Epithelial cell of proximal tubule (primary cell): ENCODE measurements at regions not wholly inside any gene's neighbourhood (a gene's known extent, or its start where the extent isn't known, plus 50 kb on each side); places are given as distances from the start of the nearest gene placed in this dataset.

Experiments used
- DNase-seq: peaks from one replicate; pipeline ENCODE4 v3.0.0-alpha.2; 2011; ENCODE audit warnings: low read depth
- H3K4me3 ChIP-seq: 2 replicates; pipeline ENCODE4 v1.5.1; 2011; ENCODE audit warnings: low read depth, mild to moderate bottlenecking, low read length
- TF ChIP-seq, protein P1 (sequence below): conservative IDR thresholded peaks from 2 replicates; pipeline ENCODE4 v1.5.1; 2012; ENCODE audit warnings: low read depth, mild to moderate bottlenecking, low read length

DNA sequence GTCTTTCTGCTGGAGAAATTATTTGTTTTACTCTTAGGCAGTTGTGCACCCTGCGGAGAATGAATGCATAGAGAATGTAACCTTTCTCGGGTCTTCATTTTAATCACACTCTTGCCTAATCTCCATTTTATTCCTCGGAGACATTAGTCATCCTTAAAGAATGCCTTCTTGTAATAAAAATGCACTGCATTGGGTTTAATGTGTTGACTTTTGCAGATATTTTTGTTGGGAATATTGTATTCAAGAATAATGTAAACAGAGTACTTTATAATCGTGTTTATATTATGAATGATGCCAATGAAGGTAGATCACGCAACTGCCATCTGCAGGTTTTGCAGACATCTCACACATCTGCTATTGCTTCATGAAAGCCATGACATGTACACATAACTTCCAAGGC, 1093.9 kb upstream of the CDH6 start:
- TF ChIP-seq, protein P1, sequence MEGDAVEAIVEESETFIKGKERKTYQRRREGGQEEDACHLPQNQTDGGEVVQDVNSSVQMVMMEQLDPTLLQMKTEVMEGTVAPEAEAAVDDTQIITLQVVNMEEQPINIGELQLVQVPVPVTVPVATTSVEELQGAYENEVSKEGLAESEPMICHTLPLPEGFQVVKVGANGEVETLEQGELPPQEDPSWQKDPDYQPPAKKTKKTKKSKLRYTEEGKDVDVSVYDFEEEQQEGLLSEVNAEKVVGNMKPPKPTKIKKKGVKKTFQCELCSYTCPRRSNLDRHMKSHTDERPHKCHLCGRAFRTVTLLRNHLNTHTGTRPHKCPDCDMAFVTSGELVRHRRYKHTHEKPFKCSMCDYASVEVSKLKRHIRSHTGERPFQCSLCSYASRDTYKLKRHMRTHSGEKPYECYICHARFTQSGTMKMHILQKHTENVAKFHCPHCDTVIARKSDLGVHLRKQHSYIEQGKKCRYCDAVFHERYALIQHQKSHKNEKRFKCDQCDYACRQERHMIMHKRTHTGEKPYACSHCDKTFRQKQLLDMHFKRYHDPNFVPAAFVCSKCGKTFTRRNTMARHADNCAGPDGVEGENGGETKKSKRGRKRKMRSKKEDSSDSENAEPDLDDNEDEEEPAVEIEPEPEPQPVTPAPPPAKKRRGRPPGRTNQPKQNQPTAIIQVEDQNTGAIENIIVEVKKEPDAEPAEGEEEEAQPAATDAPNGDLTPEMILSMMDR, result no peak
- no peak for DNase-seq
- no peak overlapping the region for H3K4me3 ChIP-seq

DNA sequence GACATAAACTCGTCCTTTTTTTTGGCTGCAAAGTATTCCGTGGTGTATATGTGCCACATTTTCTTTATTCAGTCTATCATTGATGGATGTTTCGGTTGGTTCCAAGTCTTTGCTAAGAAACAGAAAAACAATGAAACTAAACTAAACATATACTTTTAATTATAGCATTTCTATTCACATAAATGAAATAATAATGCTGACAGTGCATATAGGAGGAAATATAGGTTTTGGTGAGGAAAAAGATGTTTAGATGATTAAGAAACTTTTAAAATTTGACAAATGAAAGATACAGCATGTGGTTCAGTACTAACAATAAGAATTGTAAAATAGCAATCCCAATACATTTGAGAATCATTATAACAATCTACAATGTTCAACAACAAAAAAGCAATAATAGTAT, 1094.5 kb upstream of the CDH6 start:
- DNase-seq, result no peak
- TF ChIP-seq, protein P1, result no peak
- no peak overlapping the region for H3K4me3 ChIP-seq

DNA sequence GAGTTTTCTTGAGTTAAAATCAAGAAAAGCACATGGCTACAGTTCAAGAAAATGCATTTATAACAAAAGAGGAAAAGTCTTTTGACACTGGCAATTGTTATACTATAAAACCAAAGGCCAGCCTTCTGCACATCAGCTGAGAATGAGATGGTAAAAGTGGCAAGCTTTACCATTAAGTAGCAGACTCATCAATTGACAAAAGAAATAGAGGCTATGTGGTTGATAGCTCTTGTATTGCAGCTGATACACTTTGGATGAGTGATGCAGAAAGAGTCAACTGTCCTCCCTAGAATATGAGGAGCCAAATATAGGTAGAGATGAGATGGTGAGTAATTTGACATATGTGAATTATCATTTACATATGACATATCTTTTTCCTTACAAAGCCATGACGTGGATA, 1100.9 kb upstream of the CDH6 start:
- TF ChIP-seq, protein P1, result no peak
- no peak overlapping the region for H3K4me3 ChIP-seq
- DNase-seq, result no peak

DNA sequence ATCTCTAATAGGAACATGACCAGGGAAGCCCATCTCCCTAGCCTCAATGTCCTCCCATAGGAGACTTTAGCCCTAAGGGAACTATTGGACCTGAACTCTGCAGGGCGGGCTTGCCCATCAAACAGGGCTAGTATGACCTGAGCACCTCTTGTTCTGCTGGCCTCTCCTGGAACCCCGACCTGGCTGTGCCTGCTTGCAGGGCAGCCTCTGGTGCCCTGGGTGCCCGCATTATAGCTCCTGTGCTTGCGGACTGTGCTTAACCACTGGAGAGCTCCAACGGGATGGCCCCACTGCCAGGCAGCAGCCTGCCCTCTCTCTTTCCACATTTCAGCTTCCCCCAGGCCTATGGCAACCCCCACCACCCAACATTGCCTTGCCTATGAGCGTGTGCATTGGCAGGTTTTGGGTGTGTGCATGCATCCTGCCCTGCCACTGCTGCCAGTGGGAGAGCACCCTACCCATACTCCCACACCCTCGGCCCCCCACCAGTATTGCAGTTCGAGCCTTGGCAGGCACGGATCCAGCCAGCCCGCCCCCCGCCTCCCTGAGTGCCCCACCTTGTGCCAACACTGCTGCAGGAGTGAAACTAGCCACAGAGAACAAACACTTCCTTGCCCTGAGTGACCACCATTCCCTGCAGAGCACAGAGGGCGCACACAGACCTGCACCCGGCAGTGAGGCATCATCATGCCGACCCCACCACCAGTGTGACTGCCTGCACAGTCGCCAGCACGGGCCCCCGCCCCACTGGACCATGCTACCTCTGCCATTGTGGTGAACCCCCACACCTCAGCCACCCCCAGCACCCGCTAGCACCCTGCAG, 1123.8 kb upstream of the CDH6 start:
- no peak overlapping the region for H3K4me3 ChIP-seq
- DNase-seq, result no peak
- TF ChIP-seq, protein P1, result no peak

DNA sequence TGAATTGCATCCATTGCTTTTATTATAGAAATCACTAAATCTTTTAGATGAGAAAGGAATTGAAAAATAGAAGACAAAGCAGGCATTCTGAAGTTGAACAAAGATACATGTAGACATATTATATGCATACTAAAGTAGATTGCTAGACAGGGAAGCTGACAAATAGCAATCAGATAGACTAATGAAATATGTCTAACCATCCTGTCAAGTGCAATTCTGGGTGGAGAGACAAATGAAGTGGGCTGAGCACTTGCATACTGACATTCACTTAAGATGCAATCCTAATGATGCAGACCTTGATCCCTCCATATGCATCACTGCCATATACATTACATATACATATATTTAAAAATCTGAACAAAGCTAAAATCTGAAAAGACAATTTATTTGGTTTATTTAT, 1130.0 kb upstream of the CDH6 start:
- no peak for DNase-seq
- no peak overlapping the region for H3K4me3 ChIP-seq
- TF ChIP-seq, protein P1, result no peak

DNA sequence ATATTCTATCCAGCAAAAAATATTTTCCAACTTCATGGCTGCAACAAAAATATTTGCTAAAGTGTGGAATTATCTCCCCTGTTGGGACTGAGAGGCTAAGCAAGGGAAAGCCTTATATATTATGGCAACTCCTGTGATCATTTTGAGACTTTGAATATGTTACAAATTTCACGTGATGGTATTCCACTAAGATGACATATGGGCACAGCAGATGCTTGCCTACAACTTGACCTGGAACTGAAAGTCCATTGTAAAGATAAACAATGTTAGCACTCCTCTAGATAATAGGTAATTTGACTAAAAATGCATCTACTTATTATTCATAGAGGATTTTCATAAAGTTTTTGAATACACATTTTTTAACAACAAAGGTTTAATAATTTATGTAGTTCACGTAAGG, 1141.5 kb upstream of the CDH6 start:
- no peak for DNase-seq
- TF ChIP-seq, protein P1, result no peak
- H3K4me3 ChIP-seq, result no peak overlapping the region
